ENCODE measurements at regions not wholly inside any gene's neighbourhood (a gene's known extent, or its start where the extent isn't known, plus 50 kb on each side); places are given as distances from the start of the nearest gene placed in this dataset.

DNA sequence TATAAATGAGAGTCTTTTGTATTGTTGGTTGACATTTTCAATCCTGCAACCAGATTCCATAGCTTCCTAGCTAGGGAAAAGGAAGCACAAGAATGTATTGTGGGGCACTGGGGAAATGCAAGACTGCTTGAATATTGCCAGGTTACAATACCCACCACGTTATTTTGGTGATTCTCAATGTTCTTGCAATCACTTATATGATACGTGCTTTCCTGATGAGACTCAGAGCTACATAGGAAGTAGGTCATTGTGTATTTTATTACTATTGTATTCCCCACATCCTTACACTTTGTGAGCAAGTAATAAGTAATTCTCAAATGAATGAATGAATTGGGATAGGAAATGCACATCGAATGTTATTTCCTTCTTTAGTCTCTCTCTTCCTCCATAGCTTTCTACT is 217.1 kb upstream of the CD180 start:
- DNase-seq (ENCODE audit: low spot score) = no peak

GRCh38 chr5:67409126-67409777 is 212.7 kb upstream of the CD180 start:
- DNase-seq (ENCODE audit: low spot score) = no peak

GRCh38 chr5:67407979-67408378 is 211.4 kb upstream of the CD180 start:
- DNase-seq (ENCODE audit: low spot score) = no peak

- DNase-seq (ENCODE audit: low spot score) = no peak
Observed at GRCh38 chr5:67405755-67406154, 209.2 kb upstream of the CD180 start.

- DNase-seq (ENCODE audit: low spot score) = no peak
Observed at GRCh38 chr5:67405101-67405364, 208.4 kb upstream of the CD180 start.

- no peak for DNase-seq (ENCODE audit: low spot score)
Observed at GRCh38 chr5:67404256-67405100, 207.9 kb upstream of the CD180 start.

DNA sequence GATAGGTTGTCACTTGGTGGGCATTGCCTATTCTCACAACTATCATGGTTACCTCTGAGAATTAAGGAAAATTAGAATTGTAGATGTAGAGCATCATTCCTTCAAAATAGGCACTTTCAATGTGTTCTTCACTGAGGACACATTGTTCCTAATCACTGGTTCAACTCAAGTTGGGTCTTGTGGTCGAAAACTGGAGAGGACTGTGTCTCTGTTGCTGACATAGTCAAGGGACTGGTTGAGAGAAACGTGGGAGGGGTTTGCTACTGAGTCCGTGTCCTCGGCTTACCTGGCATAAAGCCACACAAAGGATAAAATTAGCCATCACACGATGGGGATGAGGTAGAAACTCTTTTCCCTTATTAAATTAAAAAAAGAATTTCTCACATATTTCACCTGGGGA is 205.9 kb upstream of the CD180 start:
- DNase-seq (ENCODE audit: low spot score) = no peak

DNA sequence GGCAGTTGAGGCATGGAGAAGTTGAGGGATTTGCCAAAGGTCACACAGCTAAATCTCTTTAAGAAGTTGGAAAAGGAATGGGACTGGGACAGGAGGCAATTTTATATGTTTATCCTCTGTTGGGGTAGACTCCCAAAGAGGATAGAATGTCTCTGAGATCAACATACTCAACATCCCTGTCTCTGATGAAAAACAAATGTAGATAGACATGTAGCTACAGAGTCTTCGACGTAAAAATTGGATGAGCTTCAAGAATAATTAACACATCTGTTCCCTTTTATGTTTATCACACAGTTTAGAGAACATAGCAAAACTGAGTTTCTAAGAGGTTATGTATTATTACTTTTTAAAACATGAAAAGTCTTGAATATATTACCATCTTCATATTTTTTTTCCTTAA is 204.6 kb upstream of the CD180 start:
- DNase-seq (ENCODE audit: low spot score) = no peak

- no peak for DNase-seq (ENCODE audit: low spot score)
Observed at GRCh38 chr5:67400752-67401151, 204.2 kb upstream of the CD180 start.

- DNase-seq (ENCODE audit: low spot score) = peak; percentile 76
Observed at GRCh38 chr5:67395790-67396418, 199.3 kb upstream of the CD180 start.

DNA sequence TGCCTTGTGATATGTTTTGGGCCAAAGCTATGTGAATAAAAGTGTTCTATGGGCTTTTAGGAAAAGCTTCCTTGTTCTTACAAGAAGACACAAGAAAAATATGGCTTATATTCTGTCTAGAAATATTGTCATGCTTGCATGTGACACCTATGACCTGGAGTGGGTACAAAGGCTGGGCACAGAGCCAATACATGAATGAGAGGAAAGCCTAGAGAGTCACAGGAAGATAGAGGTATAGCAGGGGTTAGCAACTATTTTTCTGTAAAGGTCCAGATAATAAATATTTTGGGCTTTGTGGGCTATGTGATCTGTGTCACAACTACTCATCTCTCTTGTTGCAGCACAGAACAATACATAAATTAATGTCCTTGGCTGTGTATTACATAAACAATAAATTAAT is 196.6 kb upstream of the CD180 start:
- no peak for DNase-seq (ENCODE audit: low spot score)

- DNase-seq (ENCODE audit: low spot score) = no peak
Observed at GRCh38 chr5:67390935-67391334, 194.3 kb upstream of the CD180 start.

- no peak for DNase-seq (ENCODE audit: low spot score)
Observed at GRCh38 chr5:67383451-67383850, 186.9 kb upstream of the CD180 start.

DNA sequence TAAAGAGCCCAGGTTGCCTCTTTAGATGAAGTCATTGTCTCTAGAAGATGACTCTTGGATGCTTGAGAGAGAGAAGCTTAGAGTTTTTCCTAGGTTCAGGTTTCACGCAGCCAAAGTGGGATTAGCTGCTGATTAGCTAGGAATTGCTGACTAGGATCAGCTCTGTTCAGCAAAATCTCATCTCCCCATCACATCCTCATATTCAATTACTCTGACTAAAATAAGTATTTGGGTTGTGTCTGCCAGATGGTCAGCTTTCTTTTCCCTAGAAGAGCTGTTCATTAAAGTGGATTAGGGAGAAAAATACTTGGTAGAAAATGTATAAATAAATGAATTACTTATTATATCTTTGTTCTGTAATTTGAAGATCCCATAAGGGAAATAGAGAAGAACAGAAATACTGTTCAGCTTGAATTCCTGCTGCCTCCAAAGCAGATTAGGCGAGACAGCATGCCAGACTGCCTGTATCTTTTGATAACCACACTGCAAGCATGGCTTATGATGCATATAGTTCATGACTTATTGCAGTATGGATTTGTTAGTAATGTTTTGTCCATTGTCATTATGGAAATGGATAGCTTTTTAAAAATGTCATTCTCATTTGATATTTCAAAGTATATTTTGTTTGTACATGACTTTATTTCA is 184.8 kb upstream of the CD180 start:
- DNase-seq (ENCODE audit: low spot score) = no peak

GRCh38 chr5:67380431-67380830 is 183.8 kb upstream of the CD180 start:
- no peak for DNase-seq (ENCODE audit: low spot score)

GRCh38 chr5:67379753-67380152 is 183.2 kb upstream of the CD180 start:
- DNase-seq (ENCODE audit: low spot score) = no peak

- no peak for DNase-seq (ENCODE audit: low spot score)
Observed at GRCh38 chr5:67378256-67378655, 181.7 kb upstream of the CD180 start.

DNA sequence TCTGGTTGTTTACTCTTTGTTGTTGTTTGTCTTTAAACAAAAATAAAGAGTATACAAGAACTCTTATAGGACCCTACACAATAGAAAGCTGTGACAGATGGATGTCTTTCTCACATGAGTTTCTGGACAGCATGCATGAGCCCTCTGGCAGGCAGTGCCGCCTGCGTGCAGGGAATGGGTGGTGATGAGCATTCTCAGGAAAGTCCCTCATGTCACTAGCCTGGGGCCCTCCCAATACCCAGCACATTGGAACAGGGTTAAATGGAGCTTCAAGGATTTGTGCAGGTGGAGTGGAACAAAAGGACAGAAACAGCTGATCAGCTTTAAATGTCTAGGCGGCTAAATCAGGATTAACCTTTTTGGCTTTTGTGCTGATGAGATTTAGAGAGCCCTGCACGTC is 181.0 kb upstream of the CD180 start:
- peak; percentile 14 for DNase-seq (ENCODE audit: low spot score)

DNA sequence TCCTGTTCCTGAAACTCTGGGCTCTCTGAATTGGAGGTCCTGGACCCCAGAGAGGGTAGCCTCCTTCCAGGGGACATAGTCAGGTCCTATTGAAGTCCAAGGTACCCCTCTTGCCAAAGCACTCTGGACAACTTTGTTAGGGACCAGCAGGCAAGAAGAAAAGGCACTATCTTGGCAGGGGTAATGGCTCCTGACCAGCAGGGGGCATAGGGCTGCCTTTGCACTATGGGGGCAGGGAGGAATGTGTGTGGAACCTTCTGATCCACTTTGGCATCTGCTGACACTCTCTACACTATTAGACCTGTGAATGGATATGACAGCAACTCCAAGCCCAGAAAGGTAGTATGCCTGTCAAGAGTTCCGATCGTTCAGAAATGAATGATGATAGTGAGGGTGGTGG is 179.0 kb upstream of the CD180 start:
- no peak for DNase-seq (ENCODE audit: low spot score)

DNA sequence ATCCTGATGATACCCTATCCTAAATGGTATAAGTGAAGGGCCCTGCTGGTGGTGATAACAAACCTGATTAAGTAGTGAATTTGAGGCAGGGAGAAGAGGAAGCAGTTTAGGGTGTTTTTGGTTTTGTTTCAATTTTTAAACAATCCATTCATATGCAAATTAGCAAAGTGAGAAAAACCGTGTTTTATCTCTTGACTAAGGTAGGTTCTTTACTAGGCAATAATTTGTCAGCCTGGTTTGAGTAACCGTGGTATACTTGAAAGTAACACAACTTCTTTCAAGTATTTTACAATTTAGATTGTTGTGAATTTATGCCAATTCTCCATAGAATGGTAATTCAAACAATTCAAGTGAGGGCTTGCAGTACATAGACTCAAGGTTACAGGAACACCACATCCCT is 177.8 kb upstream of the CD180 start:
- DNase-seq (ENCODE audit: low spot score) = no peak

DNA sequence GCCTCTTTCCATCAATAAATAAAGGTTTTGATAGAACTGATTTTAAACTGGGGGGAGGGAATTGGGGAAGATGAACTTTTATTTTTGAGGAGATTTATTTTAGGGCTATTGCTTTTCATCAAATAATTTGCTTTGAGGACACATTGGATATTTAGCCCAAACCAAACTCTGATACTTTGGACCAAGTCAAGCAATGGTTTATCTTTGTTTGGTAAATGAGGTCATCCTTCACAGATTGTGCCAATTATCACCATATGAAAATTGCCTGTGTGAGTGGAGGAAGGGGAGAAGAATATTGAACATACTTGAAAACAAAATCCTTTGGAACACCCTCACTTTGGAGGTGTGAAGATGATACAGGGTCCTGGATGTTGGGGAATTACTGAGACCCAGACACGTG is 176.9 kb upstream of the CD180 start:
- DNase-seq (ENCODE audit: low spot score) = no peak

DNA sequence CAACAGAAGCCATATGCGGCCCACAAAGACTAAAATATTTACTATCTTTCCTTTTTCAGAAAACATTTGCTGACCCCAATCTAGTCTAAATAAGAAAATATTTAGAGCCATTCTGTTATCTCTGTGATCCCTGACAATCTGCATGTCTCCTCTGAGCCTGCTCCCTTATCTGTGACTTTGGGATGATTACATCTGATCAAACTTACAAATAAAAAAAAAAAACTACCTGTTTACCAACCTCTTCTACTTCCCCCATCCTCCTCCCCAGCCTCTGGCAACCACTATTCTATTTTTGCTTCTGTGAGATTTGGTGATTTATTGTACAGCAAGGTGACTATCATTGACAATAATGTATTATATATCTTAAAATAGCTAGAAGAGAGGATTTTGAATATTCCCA is 176.3 kb upstream of the CD180 start:
- no peak for DNase-seq (ENCODE audit: low spot score)

GRCh38 chr5:67371924-67372323 is 175.3 kb upstream of the CD180 start:
- no peak for DNase-seq (ENCODE audit: low spot score)
